ENCODE measurements at regions not wholly inside any gene's neighbourhood (a gene's known extent, or its start where the extent isn't known, plus 50 kb on each side); places are given as distances from the start of the nearest gene placed in this dataset.

DNA sequence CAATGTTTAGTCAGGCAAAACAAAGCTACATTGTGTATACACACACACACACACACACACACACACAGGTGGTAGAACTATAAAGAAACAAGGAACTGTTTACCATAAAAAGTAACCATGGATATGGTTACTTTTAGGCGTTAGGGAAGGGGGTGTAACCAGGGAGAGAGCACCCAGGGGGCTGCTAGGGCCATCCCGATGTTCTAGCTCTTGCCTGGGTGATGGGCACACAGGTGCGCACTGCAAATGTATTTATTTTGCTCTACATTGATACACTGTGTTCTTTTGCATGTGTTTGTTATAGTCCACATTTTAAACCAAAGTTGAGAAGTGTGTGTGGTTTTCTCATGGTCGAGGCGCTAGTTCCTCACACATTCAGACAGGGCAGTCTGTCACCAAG, 69.8 kb upstream of the MYCN start:
- TF ChIP-seq, protein P1, sequence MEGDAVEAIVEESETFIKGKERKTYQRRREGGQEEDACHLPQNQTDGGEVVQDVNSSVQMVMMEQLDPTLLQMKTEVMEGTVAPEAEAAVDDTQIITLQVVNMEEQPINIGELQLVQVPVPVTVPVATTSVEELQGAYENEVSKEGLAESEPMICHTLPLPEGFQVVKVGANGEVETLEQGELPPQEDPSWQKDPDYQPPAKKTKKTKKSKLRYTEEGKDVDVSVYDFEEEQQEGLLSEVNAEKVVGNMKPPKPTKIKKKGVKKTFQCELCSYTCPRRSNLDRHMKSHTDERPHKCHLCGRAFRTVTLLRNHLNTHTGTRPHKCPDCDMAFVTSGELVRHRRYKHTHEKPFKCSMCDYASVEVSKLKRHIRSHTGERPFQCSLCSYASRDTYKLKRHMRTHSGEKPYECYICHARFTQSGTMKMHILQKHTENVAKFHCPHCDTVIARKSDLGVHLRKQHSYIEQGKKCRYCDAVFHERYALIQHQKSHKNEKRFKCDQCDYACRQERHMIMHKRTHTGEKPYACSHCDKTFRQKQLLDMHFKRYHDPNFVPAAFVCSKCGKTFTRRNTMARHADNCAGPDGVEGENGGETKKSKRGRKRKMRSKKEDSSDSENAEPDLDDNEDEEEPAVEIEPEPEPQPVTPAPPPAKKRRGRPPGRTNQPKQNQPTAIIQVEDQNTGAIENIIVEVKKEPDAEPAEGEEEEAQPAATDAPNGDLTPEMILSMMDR (IDR thresholded peaks at IDR 0.05): no peak
- TF ChIP-seq POLR2A (IDR thresholded peaks at IDR 0.05): no peak
- no peak for TF ChIP-seq POLR2AphosphoS5 (IDR thresholded peaks at IDR 0.05)
- TF ChIP-seq EP300 (IDR thresholded peaks at IDR 0.05; ENCODE audit: low read depth): no peak

Measured in transverse colon (tissue), 4 donors.